SK-N-SH treated with all-trans-retinoic acid at 6 μM for 48 hours (cell line): ENCODE measurements at regions not wholly inside any gene's neighbourhood (a gene's known extent, or its start where the extent isn't known, plus 50 kb on each side); places are given as distances from the start of the nearest gene placed in this dataset.

Experiments
- ARNTL ChIP-seq: fragments of 450-650 bp; formaldehyde crosslinking; IDR thresholded peaks from 2 replicates; pipeline ENCODE4 v1.5.0; 2020; ENCODE audit warnings: low read depth, mild to moderate bottlenecking, moderate library complexity, borderline replicate concordance
- SNAI2 ChIP-seq: fragments of 250-450 bp; sonication (Bioruptor Pico); IDR thresholded peaks from 2 replicates; pipeline ENCODE4 v1.5.0; 2020; ENCODE audit warnings: mild to moderate bottlenecking, moderate library complexity
- ZNF8 ChIP-seq: fragments of 450-650 bp; formaldehyde crosslinking; IDR thresholded peaks from 2 replicates; pipeline ENCODE4 v1.5.0; 2020; ENCODE audit warnings: mild to moderate bottlenecking, moderate library complexity

DNA sequence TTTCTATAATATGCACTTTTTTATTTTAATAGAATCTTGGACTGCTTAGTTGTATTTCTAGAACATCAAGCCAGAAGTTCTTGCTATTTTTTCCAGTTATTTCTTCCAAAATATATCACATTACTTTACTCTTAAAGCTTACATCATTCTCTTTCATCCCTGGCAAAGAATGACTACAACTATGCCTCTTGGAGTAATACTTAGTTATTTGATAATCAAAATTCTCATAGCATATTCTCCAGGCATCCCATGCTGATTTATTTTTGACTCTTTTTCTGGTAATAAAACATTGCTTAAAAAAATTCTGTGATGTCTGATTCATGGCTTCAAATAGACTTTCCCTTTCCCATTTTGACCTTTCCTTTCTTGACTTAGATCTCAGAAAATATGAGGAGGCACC, 118.7 kb upstream of the TSPAN8 start:
- TF ChIP-seq ARNTL (CRISPR knock-in tag) (no peak), ZNF8 (CRISPR knock-in tag) (no peak), SNAI2 (CRISPR knock-in tag) (no peak)
